Anterior cingulate cortex (tissue), 58 donors: ENCODE measurements at regions not wholly inside any gene's neighbourhood (a gene's known extent, or its start where the extent isn't known, plus 50 kb on each side); places are given as distances from the start of the nearest gene placed in this dataset.
"Not testable (repeated sequence)": the region's sequence is repeated elsewhere in the genome, so short reads cannot be mapped to it uniquely, and the experiment has no call there.

Experiments used
- DNase-seq, 58 donors: peaks; one replicate each; lab custom pipeline; 2025; lab: John Stamatoyannopoulos, UW

DNA sequence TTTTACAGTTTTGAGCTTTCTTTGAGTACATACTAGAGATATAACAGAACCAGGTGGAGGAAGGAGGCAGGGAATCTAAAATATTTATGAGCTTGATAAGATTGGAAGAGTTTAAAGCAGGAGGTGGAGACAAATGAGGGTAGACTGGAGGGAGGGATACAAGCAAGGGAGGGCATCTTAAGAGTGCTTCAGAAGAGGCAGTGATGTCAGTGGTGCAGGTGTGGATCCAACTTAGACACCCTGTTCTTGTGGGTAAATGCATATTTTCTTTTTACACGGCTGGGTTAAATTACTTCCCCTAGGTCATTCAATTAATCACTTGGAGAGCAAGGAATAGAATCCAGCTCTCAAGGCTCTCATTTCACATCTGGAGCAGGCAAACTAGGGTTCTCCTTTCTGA is 146.1 kb upstream of the LRIG3 start:
- no peak for DNase-seq

- DNase-seq = no peak
Measured at GRCh38 chr12:59059088-59059935, 139.0 kb upstream of the LRIG3 start.

- no peak for DNase-seq
Measured at GRCh38 chr12:59056966-59057365, 136.7 kb upstream of the LRIG3 start.

- no peak for DNase-seq
Measured at GRCh38 chr12:59055204-59055860, 135.0 kb upstream of the LRIG3 start.

DNA sequence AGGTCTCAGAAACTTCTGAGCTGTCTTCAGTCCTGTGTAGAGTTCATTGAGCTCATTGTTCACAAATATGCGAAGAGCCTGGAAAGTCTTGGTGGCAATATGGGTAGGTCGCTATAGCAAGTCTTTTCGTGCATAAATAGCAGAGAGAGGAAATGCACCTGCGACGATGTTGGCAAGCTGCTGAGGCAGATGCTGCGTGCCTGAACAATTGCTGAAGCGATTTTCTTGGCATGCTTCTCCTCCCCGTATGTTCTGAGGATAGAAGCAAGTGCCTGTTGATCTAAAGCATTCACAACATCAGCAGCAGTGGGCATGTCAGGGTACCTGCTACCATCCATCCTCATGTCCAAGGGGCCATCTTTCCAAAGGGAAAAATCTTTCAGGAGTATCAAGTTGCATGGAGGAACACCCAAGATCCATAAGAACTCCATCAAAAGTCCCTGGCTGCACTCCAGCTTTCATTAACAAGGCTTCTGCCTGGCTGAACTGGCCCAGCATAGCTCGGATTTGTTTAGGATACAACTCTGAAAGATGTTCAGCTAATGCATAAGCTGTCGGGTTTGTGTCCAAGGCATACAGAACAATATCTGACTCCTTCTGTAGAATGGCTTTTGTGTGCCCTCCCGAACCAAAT is 133.1 kb upstream of the LRIG3 start:
- not testable (repeated sequence) for DNase-seq

- DNase-seq = no peak
Measured at GRCh38 chr12:59046763-59047534, 126.6 kb upstream of the LRIG3 start.

DNA sequence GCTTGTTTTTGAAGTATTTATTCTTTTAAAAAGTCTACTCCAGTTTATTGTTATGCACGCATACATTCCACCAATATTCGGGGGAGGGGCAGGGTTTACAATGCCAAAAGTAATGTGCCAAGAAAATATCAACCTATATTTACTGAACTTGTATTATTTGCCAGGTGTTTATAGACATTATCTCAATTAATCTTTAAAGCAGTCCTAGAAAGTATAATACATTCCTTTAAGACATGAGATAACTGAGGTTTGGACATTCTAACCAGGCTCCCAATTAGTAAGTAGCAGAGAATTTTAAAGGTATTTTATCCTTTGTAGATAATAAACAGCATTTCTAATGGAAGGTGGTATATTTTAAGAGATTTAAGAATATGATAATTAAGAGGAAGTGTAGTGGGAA is 124.5 kb upstream of the LRIG3 start:
- DNase-seq = no peak

GRCh38 chr12:59041241-59042121 is 121.2 kb upstream of the LRIG3 start:
- DNase-seq = no peak

DNA sequence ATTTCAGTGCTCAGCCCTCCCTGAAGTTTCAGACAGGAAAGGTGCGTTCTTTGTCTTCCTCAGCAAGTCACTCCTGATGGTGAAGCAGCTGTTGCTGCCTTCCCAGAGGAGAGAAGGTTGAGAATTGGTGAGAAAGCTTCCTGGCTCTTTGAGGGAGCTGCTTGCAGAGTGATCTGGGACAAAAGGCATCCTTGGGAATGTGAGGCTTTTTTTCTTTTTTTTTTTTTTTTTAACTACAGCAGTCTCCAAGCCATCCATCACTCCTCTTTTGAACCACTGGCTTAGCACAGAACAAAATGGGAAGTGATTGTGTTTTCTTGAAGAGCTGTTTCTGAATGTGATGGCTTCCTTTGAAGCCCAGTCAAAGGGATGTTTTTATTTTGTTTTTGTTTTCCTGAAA is 120.4 kb upstream of the LRIG3 start:
- no peak for DNase-seq

DNA sequence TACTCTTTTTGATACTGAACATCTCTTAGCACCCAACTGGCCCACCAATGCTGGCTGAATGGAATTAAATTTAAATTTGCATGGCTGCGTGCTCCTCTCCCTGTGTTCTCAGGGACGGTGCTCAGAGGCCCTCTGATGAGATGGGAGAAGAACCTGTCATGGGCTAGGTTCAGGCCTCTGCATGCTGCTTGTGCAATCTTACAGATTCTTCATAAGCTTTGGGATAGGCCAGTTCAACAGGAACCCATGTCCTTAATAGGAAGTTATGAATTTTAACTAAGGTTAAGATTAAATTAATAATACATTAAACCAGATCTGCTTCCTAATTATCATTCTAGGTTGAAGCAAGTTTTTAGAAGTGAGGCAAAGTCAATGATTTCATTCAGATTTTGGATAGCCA is 119.7 kb upstream of the LRIG3 start:
- no peak for DNase-seq

DNA sequence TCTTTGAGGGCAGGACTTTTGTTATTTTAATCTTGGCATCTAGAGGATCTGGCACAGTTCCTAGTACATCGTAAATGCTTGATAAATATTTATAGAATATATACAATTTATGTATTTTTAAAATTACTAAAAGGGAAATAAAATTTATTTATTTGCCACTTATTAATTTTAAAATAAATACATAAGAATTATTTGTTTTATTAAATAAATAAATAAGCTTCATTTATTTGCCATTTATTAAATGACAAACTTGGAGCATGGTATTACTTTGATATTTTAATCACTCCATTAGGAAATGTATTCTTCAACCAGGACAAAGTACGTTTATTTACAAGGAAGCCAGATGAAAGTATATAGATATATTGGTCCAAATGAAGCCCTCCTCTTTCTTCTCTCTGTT is 118.7 kb upstream of the LRIG3 start:
- no peak for DNase-seq

GRCh38 chr12:59036973-59037762 is 116.9 kb upstream of the LRIG3 start:
- no peak for DNase-seq

DNA sequence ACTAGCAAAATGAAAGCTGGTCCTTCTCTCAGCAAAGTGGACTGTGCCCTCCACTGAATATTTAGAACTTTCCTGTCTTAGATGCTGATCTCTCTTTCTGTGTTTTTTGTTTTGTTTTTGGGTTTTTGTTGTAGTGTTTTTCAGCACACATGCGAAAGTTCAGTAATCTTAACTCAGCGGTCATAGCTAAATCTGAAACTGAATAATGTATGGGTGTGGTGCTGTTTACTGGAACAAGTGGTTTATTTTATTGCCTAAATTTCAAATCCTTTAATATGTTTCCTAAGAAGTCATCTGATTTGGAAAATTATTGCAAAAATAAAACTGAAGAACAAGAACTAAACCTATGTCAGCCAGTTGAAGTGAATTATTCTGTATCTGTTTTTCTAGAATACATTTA is 116.0 kb upstream of the LRIG3 start:
- DNase-seq = no peak

DNA sequence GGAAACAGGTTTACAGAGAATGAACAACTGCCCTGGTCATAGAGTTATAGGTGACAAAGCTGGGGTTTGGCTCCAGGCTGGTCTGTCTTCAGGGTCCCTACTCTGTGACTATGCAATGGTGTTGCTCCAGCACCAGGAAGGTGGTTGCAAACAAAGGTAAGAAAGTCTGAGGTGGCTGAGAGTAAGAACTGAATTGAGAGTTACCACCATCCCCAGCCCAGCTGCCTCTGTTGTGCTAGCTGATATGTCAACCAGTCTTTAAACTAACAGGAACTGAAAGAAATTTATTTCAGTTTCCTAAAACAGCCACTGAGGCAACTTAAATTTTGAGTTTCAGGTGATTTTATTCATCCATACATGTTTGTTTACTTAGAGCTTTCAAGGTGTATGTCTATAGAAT is 111.0 kb upstream of the LRIG3 start:
- no peak for DNase-seq

DNA sequence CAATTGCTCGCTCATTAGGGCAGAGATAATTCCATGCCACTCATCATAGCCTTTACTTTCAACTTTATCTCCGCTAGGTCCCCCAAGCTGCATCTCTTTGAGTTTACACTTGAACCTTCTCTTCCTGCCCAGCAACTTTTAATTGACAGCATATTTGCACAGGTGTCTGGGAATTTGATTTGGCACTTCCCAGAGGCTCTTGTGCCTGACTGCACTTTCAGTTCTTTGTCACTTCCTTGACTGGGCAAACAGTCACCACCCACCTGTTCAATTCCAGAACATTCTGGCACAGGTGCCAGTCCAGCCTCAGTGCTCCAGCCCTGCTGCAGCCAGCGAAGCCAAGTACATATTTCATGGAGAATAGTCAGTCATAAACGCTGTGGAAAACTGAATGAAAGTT is 110.1 kb upstream of the LRIG3 start:
- DNase-seq = no peak

- DNase-seq = no peak
Measured at GRCh38 chr12:59027199-59027598, 106.9 kb upstream of the LRIG3 start.

DNA sequence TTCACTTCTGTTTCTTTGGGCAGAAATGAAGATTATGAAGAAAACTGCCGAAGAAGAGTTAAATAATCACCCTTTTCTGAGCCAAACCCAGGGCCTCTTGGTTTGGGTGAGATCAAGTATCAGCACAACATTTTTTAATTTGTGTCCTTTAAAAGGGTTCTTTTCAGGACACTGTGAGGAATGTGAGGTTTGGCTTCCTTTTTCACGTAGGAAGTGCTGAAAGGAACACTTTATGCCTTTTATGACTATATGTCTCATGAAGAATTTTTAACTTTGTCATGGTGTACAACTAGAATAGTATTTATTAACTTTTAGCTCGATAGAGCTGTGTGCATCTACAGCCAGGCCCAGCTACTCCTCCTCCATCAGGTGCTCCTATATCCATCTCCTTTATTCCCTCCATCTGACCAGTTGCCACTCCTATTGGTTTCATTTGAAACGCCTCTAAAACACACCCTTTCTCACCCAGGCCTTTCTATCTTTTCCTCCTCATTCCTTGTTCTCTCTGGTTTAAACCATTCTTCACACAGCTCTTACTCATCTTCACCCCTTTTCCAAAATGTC is 103.6 kb upstream of the LRIG3 start:
- no peak for DNase-seq

DNA sequence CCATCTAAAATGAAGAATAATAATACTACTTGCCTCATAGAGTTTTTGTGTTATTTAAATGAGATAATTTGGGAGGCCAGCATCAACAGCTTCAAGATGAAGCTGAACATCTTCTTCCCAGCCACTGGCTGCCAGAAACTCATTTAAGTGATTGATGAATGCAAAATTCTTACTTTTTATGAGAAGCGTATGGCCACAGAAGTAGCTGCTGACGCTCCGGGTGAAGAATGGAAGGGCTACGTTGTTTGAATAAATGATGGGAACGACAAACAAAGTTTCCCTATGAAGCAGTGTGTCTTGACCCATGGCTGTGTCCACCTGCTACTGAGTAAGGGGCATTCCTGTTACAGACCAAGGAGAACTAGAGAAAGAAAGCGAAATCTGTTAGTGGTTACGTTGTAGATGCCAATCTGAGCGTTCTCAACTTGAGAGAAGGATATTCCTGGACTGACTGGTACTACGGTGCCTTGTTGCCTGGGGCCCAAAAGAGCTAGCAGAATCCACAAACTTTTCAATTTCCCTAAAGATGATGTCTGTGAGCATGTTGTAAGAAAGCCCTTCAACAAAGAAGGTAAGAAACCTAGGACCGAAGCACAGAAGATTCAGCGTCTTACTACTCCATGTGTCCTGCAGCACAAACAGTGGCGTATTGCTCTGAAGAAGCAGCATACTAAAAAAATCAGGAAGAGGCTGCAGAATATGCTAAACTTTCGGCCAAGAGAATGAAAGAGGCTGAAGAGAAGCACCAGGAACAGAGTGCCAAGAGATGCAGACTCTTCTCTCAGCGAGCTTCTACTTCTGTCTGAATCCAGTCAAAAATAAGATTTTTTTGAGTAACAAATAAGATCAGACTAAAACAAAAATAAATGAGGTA is 100.0 kb upstream of the LRIG3 start:
- DNase-seq = no peak
